SH-SY5Y (cell line): ENCODE measurements at regions not wholly inside any gene's neighbourhood (a gene's known extent, or its start where the extent isn't known, plus 50 kb on each side); places are given as distances from the start of the nearest gene placed in this dataset.

Experiments used
- GATA2 ChIP-seq: IDR thresholded peaks from 2 replicates; pipeline ENCODE4 v1.6.1; 2011; ENCODE audit warnings: mild to moderate bottlenecking, low read depth, low read length
- GATA3 ChIP-seq: IDR thresholded peaks from 2 replicates; pipeline ENCODE4 v1.6.1; 2011; ENCODE audit warnings: low read depth, mild to moderate bottlenecking, low read length, moderate library complexity

GRCh38 chr12:111064154-111064553 lies 143.8 kb upstream of the MYL2 start:
- TF ChIP-seq GATA3 (no peak), GATA2 (no peak)

- TF ChIP-seq GATA2 (no peak), GATA3 (no peak)
Measured at GRCh38 chr12:111063295-111064026, 143.1 kb upstream of the MYL2 start.

- TF ChIP-seq GATA3 (no peak), GATA2 (peak; percentile 41)
Measured at GRCh38 chr12:111057701-111058425, 137.5 kb upstream of the MYL2 start.

- TF ChIP-seq GATA3 = no peak
- TF ChIP-seq GATA2 = no peak
Measured at GRCh38 chr12:111056618-111057521, 136.5 kb upstream of the MYL2 start.

GRCh38 chr12:111055181-111055880 lies 135.0 kb upstream of the MYL2 start:
- TF ChIP-seq GATA2 (no peak), GATA3 (no peak)

- TF ChIP-seq GATA2 (no peak), GATA3 (no peak)
Measured at GRCh38 chr12:111048991-111049390, 128.6 kb upstream of the MYL2 start.

GRCh38 chr12:111046896-111047295 lies 126.5 kb upstream of the MYL2 start:
- no peak for TF ChIP-seq GATA2
- no peak for TF ChIP-seq GATA3

GRCh38 chr12:111045941-111046340 lies 125.6 kb upstream of the MYL2 start:
- TF ChIP-seq GATA3 (no peak), GATA2 (no peak)

GRCh38 chr12:111041091-111041490 lies 120.7 kb upstream of the MYL2 start:
- no peak for TF ChIP-seq GATA3

- TF ChIP-seq GATA2 = no peak
- TF ChIP-seq GATA3 = no peak
Measured at GRCh38 chr12:111040690-111041089, 120.3 kb upstream of the MYL2 start.

- TF ChIP-seq GATA3 = no peak
- no peak for TF ChIP-seq GATA2
Measured at GRCh38 chr12:111038941-111039340, 118.6 kb upstream of the MYL2 start.

- TF ChIP-seq GATA2 (no peak), GATA3 (no peak)
Measured at GRCh38 chr12:111038077-111038476, 117.7 kb upstream of the MYL2 start.

GRCh38 chr12:111037047-111037446 lies 116.7 kb upstream of the MYL2 start:
- TF ChIP-seq GATA2 (no peak), GATA3 (no peak)
